H9 (cell line): ENCODE measurements at regions not wholly inside any gene's neighbourhood (a gene's known extent, or its start where the extent isn't known, plus 50 kb on each side); places are given as distances from the start of the nearest gene placed in this dataset.

Experiments used
- DNase-seq: peaks from one replicate; pipeline ENCODE4 v3.0.0-alpha.2; 2017
- H2AFZ ChIP-seq: one replicate; pipeline ENCODE4 v1.6.1; 2013; ENCODE audit warnings: mild to moderate bottlenecking, low read length, control low read depth, moderate library complexity
- H2AK5ac ChIP-seq: 2 replicates; pipeline ENCODE4 v1.6.1; 2013; ENCODE audit warnings: low read length, control low read depth, mixed read lengths; ENCODE audit not compliant: insufficient read length
- H2BK120ac ChIP-seq: one replicate; pipeline ENCODE4 v1.6.1; 2013; ENCODE audit warnings: low read depth, mild to moderate bottlenecking, low read length, control low read depth, inconsistent platforms; ENCODE audit not compliant: poor library complexity, severe bottlenecking
- H2BK12ac ChIP-seq: 2 replicates; pipeline ENCODE4 v1.6.1; 2013; ENCODE audit warnings: low read length, control low read depth, mixed read lengths, low read depth; ENCODE audit not compliant: insufficient read length
- H2BK15ac ChIP-seq: 2 replicates; pipeline ENCODE4 v1.6.1; 2013; ENCODE audit warnings: low read depth, low read length, control low read depth
- H2BK20ac ChIP-seq: one replicate; pipeline ENCODE4 v1.6.1; 2013; ENCODE audit warnings: low read depth, mild to moderate bottlenecking, low read length, control low read depth, inconsistent platforms; ENCODE audit not compliant: poor library complexity, severe bottlenecking
- H2BK5ac ChIP-seq: 2 replicates; pipeline ENCODE4 v1.6.1; 2013; ENCODE audit warnings: low read length, control low read depth, mixed read lengths; ENCODE audit not compliant: insufficient read length
- H3K14ac ChIP-seq: 2 replicates; pipeline ENCODE4 v1.6.1; 2013; ENCODE audit warnings: low read length, control low read depth; ENCODE audit not compliant: insufficient read depth
- H3K18ac ChIP-seq: 2 replicates; pipeline ENCODE4 v1.6.1; 2013; ENCODE audit warnings: low read depth, mild to moderate bottlenecking, mixed read lengths, low read length, control low read depth; ENCODE audit not compliant: insufficient read length
- H3K23ac ChIP-seq: 2 replicates; pipeline ENCODE4 v1.6.1; 2013; ENCODE audit warnings: low read length, control low read depth, mixed read lengths, low read depth; ENCODE audit not compliant: insufficient read length
- H3K23me2 ChIP-seq: 2 replicates; pipeline ENCODE4 v1.6.1; 2013; ENCODE audit warnings: low read depth, mild to moderate bottlenecking, mixed read lengths, low read length, control low read depth; ENCODE audit not compliant: insufficient read length, poor library complexity, severe bottlenecking
- H3K27ac ChIP-seq: 2 replicates; pipeline ENCODE4 v1.5.1; 2013; ENCODE audit warnings: low read length, control low read depth, mixed read lengths, low read depth; ENCODE audit not compliant: insufficient read length
- H3K27me3 ChIP-seq: 2 replicates; pipeline ENCODE4 v1.6.1; 2013; ENCODE audit warnings: low read length, control low read depth, inconsistent platforms; ENCODE audit not compliant: insufficient read depth
- H3K4ac ChIP-seq: 2 replicates; pipeline ENCODE4 v1.6.1; 2013; ENCODE audit warnings: low read depth, mild to moderate bottlenecking, control low read depth, inconsistent platforms, low read length, moderate library complexity
- H3K4me1 ChIP-seq: 2 replicates; pipeline ENCODE4 v1.6.1; 2013; ENCODE audit warnings: low read length, control low read depth, inconsistent platforms; ENCODE audit not compliant: insufficient read depth
- H3K4me2 ChIP-seq: 2 replicates; pipeline ENCODE4 v1.6.1; 2013; ENCODE audit warnings: low read length, control low read depth, mixed read lengths; ENCODE audit not compliant: insufficient read length, insufficient read depth
- H3K56ac ChIP-seq: 2 replicates; pipeline ENCODE4 v1.6.1; 2013; ENCODE audit warnings: low read depth, mild to moderate bottlenecking, mixed read lengths, low read length, control low read depth; ENCODE audit not compliant: insufficient read length
- H3K79me1 ChIP-seq: 2 replicates; pipeline ENCODE4 v1.6.1; 2013; ENCODE audit warnings: low read depth, mild to moderate bottlenecking, moderate library complexity, low read length, control low read depth, inconsistent platforms; ENCODE audit not compliant: insufficient read depth, poor library complexity, severe bottlenecking
- H3K79me2 ChIP-seq: 2 replicates; pipeline ENCODE4 v1.6.1; 2013; ENCODE audit warnings: low read length, control low read depth, inconsistent platforms; ENCODE audit not compliant: insufficient read depth
- H3K9ac ChIP-seq: 2 replicates; pipeline ENCODE4 v1.6.1; 2013; ENCODE audit warnings: low read length, control low read depth, mixed read lengths; ENCODE audit not compliant: insufficient read length; ENCODE audit errors: extremely low read depth
- H3K9me3 ChIP-seq: one replicate; pipeline ENCODE4 v1.6.1; 2013; ENCODE audit warnings: low read depth, low read length, inconsistent platforms; ENCODE audit not compliant: control insufficient read depth
- H3T11ph ChIP-seq: one replicate; pipeline ENCODE4 v1.6.1; 2013; ENCODE audit warnings: mild to moderate bottlenecking, low read length, control low read depth, inconsistent platforms
- H4K20me1 ChIP-seq: one replicate; pipeline ENCODE4 v1.6.1; 2013; ENCODE audit not compliant: control insufficient read depth, insufficient read length, insufficient read depth
- H4K5ac ChIP-seq: 2 replicates; pipeline ENCODE4 v1.6.1; 2013; ENCODE audit warnings: low read depth, mild to moderate bottlenecking, mixed read lengths, low read length, control low read depth; ENCODE audit not compliant: insufficient read length
- H4K8ac ChIP-seq: replicated peaks from 2 replicates; pipeline ENCODE4 v1.6.1; 2013; ENCODE audit warnings: low read length, control low read depth, mixed read lengths, low read depth; ENCODE audit not compliant: insufficient read length
- H4K91ac ChIP-seq: 2 replicates; pipeline ENCODE4 v1.6.1; 2013; ENCODE audit warnings: low read depth, mild to moderate bottlenecking, moderate library complexity, mixed read lengths, low read length, control low read depth; ENCODE audit not compliant: insufficient read length
- H3K27ac Mint-ChIP-seq, 3 experiments: 2 replicates in 2 of 3; 3 replicates in 1 of 3; pipeline ENCODE4 v1.8.0; 2020 to 2021; ENCODE audit warnings: mixed read lengths in 3 of 3, mild to moderate bottlenecking in 1 of 3, moderate library complexity in 1 of 3
- H3K27me3 Mint-ChIP-seq: 2 replicates; pipeline ENCODE4 v1.8.0; 2021; ENCODE audit warnings: low read depth, mild to moderate bottlenecking, moderate library complexity, mixed read lengths
- H3K36me3 Mint-ChIP-seq, 3 experiments: 2 replicates in 2 of 3; 3 replicates in 1 of 3; pipeline ENCODE4 v1.8.0; 2020 to 2021; ENCODE audit warnings: low read depth in 3 of 3, mixed read lengths in 3 of 3; ENCODE audit not compliant: insufficient read depth in 1 of 3
- H3K4me1 Mint-ChIP-seq, 2 experiments: 2 replicates each; pipeline ENCODE4 v1.8.0; 2020; ENCODE audit warnings: mixed read lengths in 2 of 2
- H3K4me3 Mint-ChIP-seq, 2 experiments: 2 replicates in 1 of 2; 3 replicates in 1 of 2; pipeline ENCODE4 v1.8.0; 2020 to 2021; ENCODE audit warnings: mild to moderate bottlenecking in 2 of 2, mixed read lengths in 2 of 2, moderate library complexity in 1 of 2
- H3K9me3 Mint-ChIP-seq, 2 experiments: 2 replicates in 1 of 2; 3 replicates in 1 of 2; pipeline ENCODE4 v1.8.0; 2020; ENCODE audit warnings: mild to moderate bottlenecking in 2 of 2, mixed read lengths in 2 of 2, moderate library complexity in 1 of 2
- CTCF ChIP-seq: fragments of 200-600 bp; sonication (generic); conservative IDR thresholded peaks from 3 replicates; pipeline ENCODE4 v1.8.0; 2021; ENCODE audit warnings: antibody characterized with exemption, mild to moderate bottlenecking
- WGBS: extraction: QIAGEN DNeasy Blood & Tissue Kit; methylation state at CpG from one replicate; pipeline ENCODE4 v1.1.7; 2013; ENCODE audit warnings: missing lambda C conversion rate, low lambda C conversion rate, mixed read lengths; ENCODE audit not compliant: insufficient read length; ENCODE audit errors: extremely low coverage; 5-methylcytosine and 5-hydroxymethylcytosine counted together

- Histone ChIP-seq H3K18ac (no peak overlapping the region), H2BK120ac (no peak overlapping the region), H3K27ac (no peak overlapping the region), H3K9me3 (no peaks in the 10 kb centered on the region), H3K79me2 (no peaks in the 10 kb centered on the region), H2AFZ (no peak overlapping the region), H3K23me2 (no peaks in the 10 kb centered on the region), H3K4ac (no peak overlapping the region), H4K8ac (no peak overlapping the region), H4K5ac (no peak overlapping the region), H3K4me2 (no peak overlapping the region), H3K79me1 (no peaks in the 10 kb centered on the region), H3K4me1 (peaks cover 2% of the 10 kb centered on the region; the same call in 1 of the 2 replicates), H3K56ac (no peak overlapping the region), H2BK12ac (no peak overlapping the region), H2BK15ac (no peak overlapping the region), H4K20me1 (no peaks in the 10 kb centered on the region), H3K9ac (no peak overlapping the region), H2BK5ac (no peak overlapping the region), H3K27me3 (no peaks in the 10 kb centered on the region), H3K23ac (no peak overlapping the region), H4K91ac (no peak overlapping the region), H2BK20ac (no peak overlapping the region), H3T11ph (no peak overlapping the region), H2AK5ac (no peak overlapping the region), H3K14ac (no peak overlapping the region)
- peaks cover 12 to 14% of the 10 kb centered on the region in 2 experiments for H3K4me1 Mint-ChIP-seq
- no peak overlapping the region for H3K4me3 Mint-ChIP-seq
- no peak for DNase-seq
- no CpG with 5 or more reads among the region's 22 CpGs for WGBS
- H3K27me3 Mint-ChIP-seq, result peaks cover 19% of the 10 kb centered on the region
- H3K9me3 Mint-ChIP-seq, result peaks cover 4 to 7% of the 10 kb centered on the region in 2 experiments
- no peak overlapping the region for H3K27ac Mint-ChIP-seq
- peaks cover 2 to 6% (median 3%) of the 10 kb centered on the region in 3 experiments; a peak in 5 of 7 replicates for H3K36me3 Mint-ChIP-seq
- no peak for TF ChIP-seq CTCF
These were observed 79.4 kb downstream of the IRF8 start for GRCh38 chr16:85978291-85978775.
